Liver (tissue), 8 donors: ENCODE measurements at regions not wholly inside any gene's neighbourhood (a gene's known extent, or its start where the extent isn't known, plus 50 kb on each side); places are given as distances from the start of the nearest gene placed in this dataset.
A peak's percentile ranks its signal among the peaks of the same experiment; 100 is the strongest.
"Not testable (repeated sequence)": the region's sequence is repeated elsewhere in the genome, so short reads cannot be mapped to it uniquely, and the experiment has no call there.

Experiments used
- DNase-seq: peaks from one replicate; pipeline ENCODE4 v3.0.0-alpha.2; 2017; ENCODE audit warnings: low spot score
- H3K27ac ChIP-seq, 2 donors: one replicate each; pipeline ENCODE4 v1.7.0; 2013; ENCODE audit warnings: inconsistent platforms in 2 of 2, low read length in 2 of 2, control low read depth in 1 of 2, low read depth in 1 of 2, mild to moderate bottlenecking in 1 of 2
- H3K27me3 ChIP-seq, 4 donors: one replicate each; pipeline versions ENCODE4 v1.6.1 to v1.7.0; 2013; ENCODE audit warnings: low read length in 3 of 4, inconsistent platforms in 1 of 4, mild to moderate bottlenecking in 1 of 4, moderate library complexity in 1 of 4; ENCODE audit not compliant: control insufficient read depth in 4 of 4, insufficient read depth in 4 of 4
- H3K36me3 ChIP-seq, 4 donors: one replicate each; pipeline versions ENCODE4 v1.6.1 to v1.7.0; 2013; ENCODE audit warnings: low read length in 3 of 4, mild to moderate bottlenecking in 3 of 4, low read depth in 1 of 4, moderate library complexity in 1 of 4; ENCODE audit not compliant: control insufficient read depth in 4 of 4, insufficient read depth in 3 of 4
- H3K4me1 ChIP-seq, 4 donors: one replicate each; pipeline versions ENCODE4 v1.6.1 to v1.7.0; 2013; ENCODE audit warnings: low read length in 3 of 4, mild to moderate bottlenecking in 3 of 4, moderate library complexity in 1 of 4; ENCODE audit not compliant: control insufficient read depth in 4 of 4, insufficient read depth in 4 of 4
- H3K4me3 ChIP-seq, 3 donors: one replicate each; pipeline versions ENCODE4 v1.6.1 to v1.7.0; 2013; ENCODE audit warnings: low read length in 3 of 3, control low read depth in 1 of 3, low read depth in 1 of 3, mild to moderate bottlenecking in 1 of 3
- H3K9ac ChIP-seq, 2 donors: one replicate each; pipeline ENCODE4 v1.7.0; 2013; ENCODE audit warnings: low read length in 2 of 2, mild to moderate bottlenecking in 2 of 2, moderate library complexity in 2 of 2, control low read depth in 1 of 2, low read depth in 1 of 2
- H3K9me3 ChIP-seq, 4 donors: one replicate each; pipeline versions ENCODE4 v1.6.1 to v1.7.0; 2013; ENCODE audit warnings: low read length in 3 of 4; ENCODE audit not compliant: control insufficient read depth in 4 of 4
- EGR1 ChIP-seq, 2 donors: IDR thresholded peaks; 2 replicates each; pipeline ENCODE4 v1.6.1; 2016 to 2018; ENCODE audit warnings: antibody characterized with exemption in 2 of 2, low read depth in 2 of 2
- FOXA1 ChIP-seq: IDR thresholded peaks from 2 replicates; pipeline ENCODE4 v1.6.1; 2016; ENCODE audit warnings: antibody characterized with exemption
- FOXA2 ChIP-seq: IDR thresholded peaks from 2 replicates; pipeline ENCODE4 v1.6.1; 2016; ENCODE audit warnings: antibody characterized with exemption
- GABPA ChIP-seq, 2 donors: IDR thresholded peaks in 1 of 2; conservative IDR thresholded peaks in 1 of 2; 2 replicates each; pipeline ENCODE4 v1.6.1; 2016; ENCODE audit warnings: antibody characterized with exemption in 2 of 2, mild to moderate bottlenecking in 1 of 2, moderate library complexity in 1 of 2
- HNF4A ChIP-seq, 2 donors: conservative IDR thresholded peaks; 2 replicates each; pipeline ENCODE4 v1.6.1; 2016; ENCODE audit warnings: antibody characterized with exemption in 2 of 2, mild to moderate bottlenecking in 2 of 2
- HNF4G ChIP-seq: IDR thresholded peaks from 2 replicates; pipeline ENCODE4 v1.6.1; 2016; ENCODE audit warnings: antibody characterized with exemption
- NR2F2 ChIP-seq: IDR thresholded peaks from 2 replicates; pipeline ENCODE4 v1.6.1; 2016; ENCODE audit warnings: antibody characterized with exemption
- RAD21 ChIP-seq, 2 donors: IDR thresholded peaks; 2 replicates each; pipeline ENCODE4 v1.6.1; 2016; ENCODE audit warnings: antibody characterized with exemption in 2 of 2, mild to moderate bottlenecking in 2 of 2
- RXRA ChIP-seq, 2 donors: IDR thresholded peaks; 2 replicates each; pipeline ENCODE4 v1.6.1; 2017 to 2018; ENCODE audit warnings: antibody characterized with exemption in 2 of 2, mild to moderate bottlenecking in 1 of 2
- SP1 ChIP-seq: IDR thresholded peaks from 2 replicates; pipeline ENCODE4 v1.6.1; 2018; ENCODE audit warnings: antibody characterized with exemption, mild to moderate bottlenecking
- TAF1 ChIP-seq: conservative IDR thresholded peaks from 2 replicates; pipeline ENCODE4 v1.6.1; 2016; ENCODE audit warnings: antibody characterized with exemption, mild to moderate bottlenecking
- YY1 ChIP-seq: IDR thresholded peaks from 2 replicates; pipeline ENCODE4 v1.6.1; 2016; ENCODE audit warnings: antibody characterized with exemption, mild to moderate bottlenecking
- WGBS: extraction: QIAGEN DNeasy Blood & Tissue Kit; methylation state at CpG from one replicate; pipeline ENCODE4 v1.1.7; 2013; 5-methylcytosine and 5-hydroxymethylcytosine counted together
- TF ChIP-seq, protein P1 (sequence below): IDR thresholded peaks from 2 replicates; pipeline ENCODE4 v1.6.1; 2016; ENCODE audit warnings: antibody characterized with exemption, mild to moderate bottlenecking
- TF ChIP-seq, protein P2 (sequence below): fragments of 150-350 bp; IDR thresholded peaks from 2 replicates; pipeline ENCODE4 v1.5.1; 2017; ENCODE audit warnings: improper control_type of control experiment, low read depth, low read length; ENCODE audit not compliant: missing input control
- TF ChIP-seq, protein P3 (sequence below): IDR thresholded peaks from 2 replicates; pipeline ENCODE4 v1.6.1; 2016; ENCODE audit warnings: antibody characterized with exemption
- donor health status: healthy.
- donor health status: healthy.
- donor health status: healthy.
- donor health status: healthy.
- donor health status: healthy.

DNA sequence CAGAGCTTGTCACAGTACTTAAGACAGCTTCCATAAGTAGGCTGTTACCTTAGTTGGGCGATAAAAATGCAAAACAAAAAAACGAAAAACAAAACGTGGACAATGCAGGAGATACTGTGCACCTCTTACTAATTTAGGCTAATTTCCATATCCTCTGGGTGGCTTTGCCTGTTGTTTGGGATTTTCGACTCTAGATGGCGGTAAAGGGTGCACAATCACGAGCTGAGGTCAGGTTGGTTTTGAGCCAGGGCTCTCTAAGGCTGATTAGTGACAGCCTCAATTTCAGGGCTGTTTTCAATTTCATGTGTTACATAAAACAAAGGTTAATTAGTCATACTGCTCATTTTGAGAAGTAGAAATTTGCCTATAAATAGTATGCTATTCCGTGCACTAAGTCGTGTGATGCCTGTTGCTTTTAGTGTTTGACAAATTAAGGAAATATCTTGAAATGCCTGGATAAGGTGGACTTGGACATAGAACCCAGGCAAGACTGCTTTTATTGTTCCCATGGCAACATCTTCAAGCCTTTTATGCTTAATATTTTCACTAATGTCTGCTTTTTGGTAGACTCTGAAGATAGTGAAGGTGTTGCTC lies 493.1 kb downstream of the SOCS6 start:
- DNase-seq: peak; percentile 57
- Histone ChIP-seq H3K9me3 (no peaks in the 10 kb centered on the region), H3K4me3 (no peak overlapping the region), H3K36me3 (no peaks in the 10 kb centered on the region), H3K4me1 (peaks cover 0 to 2% (median 0%) of the 10 kb centered on the region in 4 donors), H3K9ac (no peak overlapping the region), H3K27me3 (no peaks in the 10 kb centered on the region), H3K27ac (no peak overlapping the region)
- no peak for TF ChIP-seq NR2F2
- TF ChIP-seq, protein P1, sequence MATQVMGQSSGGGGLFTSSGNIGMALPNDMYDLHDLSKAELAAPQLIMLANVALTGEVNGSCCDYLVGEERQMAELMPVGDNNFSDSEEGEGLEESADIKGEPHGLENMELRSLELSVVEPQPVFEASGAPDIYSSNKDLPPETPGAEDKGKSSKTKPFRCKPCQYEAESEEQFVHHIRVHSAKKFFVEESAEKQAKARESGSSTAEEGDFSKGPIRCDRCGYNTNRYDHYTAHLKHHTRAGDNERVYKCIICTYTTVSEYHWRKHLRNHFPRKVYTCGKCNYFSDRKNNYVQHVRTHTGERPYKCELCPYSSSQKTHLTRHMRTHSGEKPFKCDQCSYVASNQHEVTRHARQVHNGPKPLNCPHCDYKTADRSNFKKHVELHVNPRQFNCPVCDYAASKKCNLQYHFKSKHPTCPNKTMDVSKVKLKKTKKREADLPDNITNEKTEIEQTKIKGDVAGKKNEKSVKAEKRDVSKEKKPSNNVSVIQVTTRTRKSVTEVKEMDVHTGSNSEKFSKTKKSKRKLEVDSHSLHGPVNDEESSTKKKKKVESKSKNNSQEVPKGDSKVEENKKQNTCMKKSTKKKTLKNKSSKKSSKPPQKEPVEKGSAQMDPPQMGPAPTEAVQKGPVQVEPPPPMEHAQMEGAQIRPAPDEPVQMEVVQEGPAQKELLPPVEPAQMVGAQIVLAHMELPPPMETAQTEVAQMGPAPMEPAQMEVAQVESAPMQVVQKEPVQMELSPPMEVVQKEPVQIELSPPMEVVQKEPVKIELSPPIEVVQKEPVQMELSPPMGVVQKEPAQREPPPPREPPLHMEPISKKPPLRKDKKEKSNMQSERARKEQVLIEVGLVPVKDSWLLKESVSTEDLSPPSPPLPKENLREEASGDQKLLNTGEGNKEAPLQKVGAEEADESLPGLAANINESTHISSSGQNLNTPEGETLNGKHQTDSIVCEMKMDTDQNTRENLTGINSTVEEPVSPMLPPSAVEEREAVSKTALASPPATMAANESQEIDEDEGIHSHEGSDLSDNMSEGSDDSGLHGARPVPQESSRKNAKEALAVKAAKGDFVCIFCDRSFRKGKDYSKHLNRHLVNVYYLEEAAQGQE: no peak
- no peak for TF ChIP-seq HNF4A (conservative IDR thresholded peaks at IDR 0.05)
- TF ChIP-seq, protein P2, sequence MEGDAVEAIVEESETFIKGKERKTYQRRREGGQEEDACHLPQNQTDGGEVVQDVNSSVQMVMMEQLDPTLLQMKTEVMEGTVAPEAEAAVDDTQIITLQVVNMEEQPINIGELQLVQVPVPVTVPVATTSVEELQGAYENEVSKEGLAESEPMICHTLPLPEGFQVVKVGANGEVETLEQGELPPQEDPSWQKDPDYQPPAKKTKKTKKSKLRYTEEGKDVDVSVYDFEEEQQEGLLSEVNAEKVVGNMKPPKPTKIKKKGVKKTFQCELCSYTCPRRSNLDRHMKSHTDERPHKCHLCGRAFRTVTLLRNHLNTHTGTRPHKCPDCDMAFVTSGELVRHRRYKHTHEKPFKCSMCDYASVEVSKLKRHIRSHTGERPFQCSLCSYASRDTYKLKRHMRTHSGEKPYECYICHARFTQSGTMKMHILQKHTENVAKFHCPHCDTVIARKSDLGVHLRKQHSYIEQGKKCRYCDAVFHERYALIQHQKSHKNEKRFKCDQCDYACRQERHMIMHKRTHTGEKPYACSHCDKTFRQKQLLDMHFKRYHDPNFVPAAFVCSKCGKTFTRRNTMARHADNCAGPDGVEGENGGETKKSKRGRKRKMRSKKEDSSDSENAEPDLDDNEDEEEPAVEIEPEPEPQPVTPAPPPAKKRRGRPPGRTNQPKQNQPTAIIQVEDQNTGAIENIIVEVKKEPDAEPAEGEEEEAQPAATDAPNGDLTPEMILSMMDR: peak; percentile 61
- TF ChIP-seq, protein P3, sequence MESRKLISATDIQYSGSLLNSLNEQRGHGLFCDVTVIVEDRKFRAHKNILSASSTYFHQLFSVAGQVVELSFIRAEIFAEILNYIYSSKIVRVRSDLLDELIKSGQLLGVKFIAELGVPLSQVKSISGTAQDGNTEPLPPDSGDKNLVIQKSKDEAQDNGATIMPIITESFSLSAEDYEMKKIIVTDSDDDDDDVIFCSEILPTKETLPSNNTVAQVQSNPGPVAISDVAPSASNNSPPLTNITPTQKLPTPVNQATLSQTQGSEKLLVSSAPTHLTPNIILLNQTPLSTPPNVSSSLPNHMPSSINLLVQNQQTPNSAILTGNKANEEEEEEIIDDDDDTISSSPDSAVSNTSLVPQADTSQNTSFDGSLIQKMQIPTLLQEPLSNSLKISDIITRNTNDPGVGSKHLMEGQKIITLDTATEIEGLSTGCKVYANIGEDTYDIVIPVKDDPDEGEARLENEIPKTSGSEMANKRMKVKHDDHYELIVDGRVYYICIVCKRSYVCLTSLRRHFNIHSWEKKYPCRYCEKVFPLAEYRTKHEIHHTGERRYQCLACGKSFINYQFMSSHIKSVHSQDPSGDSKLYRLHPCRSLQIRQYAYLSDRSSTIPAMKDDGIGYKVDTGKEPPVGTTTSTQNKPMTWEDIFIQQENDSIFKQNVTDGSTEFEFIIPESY: no peak
- no peak for TF ChIP-seq FOXA1
- no peak for TF ChIP-seq GABPA (IDR thresholded peaks at IDR 0.05 in 1 of 2, conservative IDR thresholded peaks at IDR 0.05 in 1 of 2)
- TF ChIP-seq RAD21 (IDR thresholded peaks at IDR 0.05): peak; percentile 70 to 80
- 3% methylated on average over 8 of the region's 8 CpGs for WGBS

DNA sequence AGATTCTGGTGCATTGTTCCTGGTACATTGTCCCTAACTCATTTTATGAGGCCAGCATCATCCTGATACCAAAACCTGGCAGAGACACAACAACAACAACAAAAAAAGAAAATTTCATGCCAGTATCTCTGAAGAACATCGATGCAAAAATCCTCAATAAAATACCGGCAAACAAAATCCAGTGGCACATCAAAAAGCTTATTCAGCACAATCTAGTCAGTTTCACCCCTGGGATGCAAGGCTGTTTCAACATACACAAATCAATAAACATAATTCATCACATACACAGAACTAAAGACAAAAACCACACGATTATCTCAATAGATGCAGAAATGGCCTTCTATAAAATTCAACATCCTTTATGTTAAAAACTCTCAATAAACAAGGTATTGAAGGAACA lies 477.4 kb downstream of the SOCS6 start:
- H3K36me3 ChIP-seq, H3K27me3 ChIP-seq, H3K9ac ChIP-seq, H3K4me1 ChIP-seq, H3K9me3 ChIP-seq, DNase-seq, H3K4me3 ChIP-seq, H3K27ac ChIP-seq: not testable (repeated sequence)
- WGBS: 79% methylated on average over 3 of the region's 3 CpGs

DNA sequence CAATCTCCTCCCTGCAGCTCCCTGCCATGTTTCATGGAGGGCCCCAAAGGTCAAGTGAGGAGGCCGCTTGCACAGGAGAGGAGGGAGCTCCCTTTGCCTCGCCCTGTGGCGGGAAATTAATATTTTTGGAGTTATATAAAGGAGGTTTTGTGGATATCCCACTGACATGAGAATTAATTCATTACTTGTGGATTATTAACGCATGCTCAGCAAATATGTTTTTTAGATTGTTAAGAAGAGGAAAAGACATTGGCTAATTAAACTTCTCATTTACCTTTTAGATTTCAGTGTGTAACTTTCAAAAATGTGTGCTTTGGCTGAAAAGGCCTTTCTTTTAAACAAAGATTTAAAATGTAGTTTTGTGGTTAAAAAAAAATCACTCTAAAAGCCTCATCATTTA lies 474.0 kb downstream of the SOCS6 start:
- Histone ChIP-seq H3K27ac (no peak overlapping the region), H3K4me1 (no peaks in the 10 kb centered on the region), H3K27me3 (no peaks in the 10 kb centered on the region), H3K36me3 (no peaks in the 10 kb centered on the region), H3K4me3 (no peak overlapping the region), H3K9me3 (no peaks in the 10 kb centered on the region), H3K9ac (no peak overlapping the region)
- 72% methylated on average over 4 of the region's 4 CpGs for WGBS
- no peak for DNase-seq
- TF ChIP-seq, protein P1: no peak
- TF ChIP-seq EGR1 (IDR thresholded peaks at IDR 0.05; ENCODE audit: low read depth in 2 of 2) (no peak), RXRA (IDR thresholded peaks at IDR 0.05) (no peak), FOXA2 (no peak), HNF4G (no peak), TAF1 (no peak), NR2F2 (no peak), FOXA1 (no peak), YY1 (no peak), SP1 (no peak)
- TF ChIP-seq, protein P3: no peak
